ENCODE measurements at regions not wholly inside any gene's neighbourhood (a gene's known extent, or its start where the extent isn't known, plus 50 kb on each side); places are given as distances from the start of the nearest gene placed in this dataset.

GRCh38 chr10:14450041-14450491, 119.3 kb upstream of the FRMD4A start:
- H3K36me3 Mint-ChIP-seq (ENCODE audit: unreplicated experiment), result peaks cover 6% of the 10 kb centered on the region
- H3K27me3 Mint-ChIP-seq (ENCODE audit: unreplicated experiment), result peaks cover 2% of the 10 kb centered on the region
- no peaks in the 10 kb centered on the region for H3K4me1 Mint-ChIP-seq (ENCODE audit: low read depth, unreplicated experiment)
- H3K27ac Mint-ChIP-seq (ENCODE audit: unreplicated experiment), result no peak overlapping the region
- no peak overlapping the region for H3K4me3 Mint-ChIP-seq (ENCODE audit: unreplicated experiment)
- no peak for DNase-seq
- peaks cover 2% of the 10 kb centered on the region for H3K9me3 Mint-ChIP-seq (ENCODE audit: unreplicated experiment)
- no peak for TF ChIP-seq CTCF (IDR thresholded peaks at IDR 0.05; ENCODE audit: partially characterized antibody, unreplicated experiment)

GRCh38 chr10:14449293-14449815, 118.6 kb upstream of the FRMD4A start:
- H3K27me3 Mint-ChIP-seq (ENCODE audit: unreplicated experiment), result peaks cover 2% of the 10 kb centered on the region
- no peak overlapping the region for H3K27ac Mint-ChIP-seq (ENCODE audit: unreplicated experiment)
- TF ChIP-seq CTCF (IDR thresholded peaks at IDR 0.05; ENCODE audit: partially characterized antibody, unreplicated experiment), result no peak
- no peak overlapping the region for H3K4me3 Mint-ChIP-seq (ENCODE audit: unreplicated experiment)
- H3K9me3 Mint-ChIP-seq (ENCODE audit: unreplicated experiment), result peaks cover 2% of the 10 kb centered on the region
- H3K4me1 Mint-ChIP-seq (ENCODE audit: low read depth, unreplicated experiment), result no peaks in the 10 kb centered on the region
- peaks cover 6% of the 10 kb centered on the region for H3K36me3 Mint-ChIP-seq (ENCODE audit: unreplicated experiment)
- DNase-seq, result no peak

DNA sequence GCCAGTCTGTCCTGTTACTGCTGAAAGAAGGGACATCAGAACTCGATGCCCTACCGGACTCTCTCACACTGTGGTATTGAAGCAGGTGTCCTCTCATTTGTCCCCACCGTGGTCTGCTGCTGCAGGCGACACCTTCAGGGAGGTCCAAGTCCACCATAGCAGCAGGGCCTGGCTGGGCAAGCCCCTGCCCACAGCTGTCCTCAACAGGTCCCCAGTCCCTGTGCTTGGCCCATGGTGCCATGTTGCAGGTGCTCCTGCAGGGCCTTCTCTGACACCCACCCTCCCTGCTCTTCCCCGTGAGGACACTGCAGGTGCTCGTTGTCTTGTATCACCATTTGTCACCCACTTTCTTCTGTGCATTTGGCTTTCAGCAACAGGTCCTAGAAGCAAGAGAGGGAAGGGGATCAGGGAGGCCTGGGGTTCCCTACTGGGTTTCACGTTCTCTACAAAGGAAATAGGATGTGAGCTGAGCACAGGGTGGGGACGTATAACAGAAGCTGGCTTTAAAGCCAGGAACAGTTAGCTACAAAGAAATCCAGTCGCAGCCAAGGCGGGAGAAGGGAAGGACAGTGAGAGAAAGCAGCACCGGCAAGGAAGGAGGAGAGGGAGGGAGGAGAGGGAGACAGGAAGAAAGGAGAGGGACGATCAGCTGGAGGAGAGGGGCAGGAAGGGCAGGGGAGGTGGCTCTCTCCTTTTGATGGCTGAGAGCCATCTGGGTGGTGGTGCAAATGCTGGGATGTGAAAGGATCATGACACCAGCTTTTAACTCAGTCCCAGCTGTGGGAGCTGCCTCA, 117.7 kb upstream of the FRMD4A start:
- DNase-seq, result no peak
- Mint-ChIP-seq H3K27me3 (ENCODE audit: unreplicated experiment) (peaks cover 2% of the 10 kb centered on the region), H3K4me3 (ENCODE audit: unreplicated experiment) (no peak overlapping the region), H3K27ac (ENCODE audit: unreplicated experiment) (no peak overlapping the region), H3K4me1 (ENCODE audit: low read depth, unreplicated experiment) (no peaks in the 10 kb centered on the region), H3K36me3 (ENCODE audit: unreplicated experiment) (peaks cover 6% of the 10 kb centered on the region), H3K9me3 (ENCODE audit: unreplicated experiment) (peaks cover 2% of the 10 kb centered on the region)
- no peak for TF ChIP-seq CTCF (IDR thresholded peaks at IDR 0.05; ENCODE audit: partially characterized antibody, unreplicated experiment)

- Mint-ChIP-seq H3K36me3 (ENCODE audit: unreplicated experiment) (peaks cover 6% of the 10 kb centered on the region), H3K27me3 (ENCODE audit: unreplicated experiment) (no peaks in the 10 kb centered on the region), H3K27ac (ENCODE audit: unreplicated experiment) (no peak overlapping the region), H3K4me1 (ENCODE audit: low read depth, unreplicated experiment) (no peaks in the 10 kb centered on the region), H3K9me3 (ENCODE audit: unreplicated experiment) (peaks cover 2% of the 10 kb centered on the region), H3K4me3 (ENCODE audit: unreplicated experiment) (no peak overlapping the region)
- DNase-seq, result no peak
- TF ChIP-seq CTCF (IDR thresholded peaks at IDR 0.05; ENCODE audit: partially characterized antibody, unreplicated experiment), result no peak
Observed at GRCh38 chr10:14447094-14447839, 116.5 kb upstream of the FRMD4A start.
